PC-9 (cell line): ENCODE measurements at regions not wholly inside any gene's neighbourhood (a gene's known extent, or its start where the extent isn't known, plus 50 kb on each side); places are given as distances from the start of the nearest gene placed in this dataset.

Experiments
- BruUV-seq: library from RNA; stranded (reverse); fragments of 400-500 nt; replicated peaks from 2 replicates; lab custom pipeline; 2021; lab: Mats Ljungman, UMichigan
- CTCF ChIA-PET: fragments of 300-600 bp; sonication (Branson Sonifier 250); formaldehyde crosslinking; loops from one replicate; lab custom pipeline; 2022; ENCODE audit warnings: antibody characterized with exemption; lab: Charles Lee
- POLR2A ChIA-PET: fragments of 300-600 bp; sonication (Branson Sonifier 250); formaldehyde crosslinking; loops from one replicate; lab custom pipeline; 2022; ENCODE audit warnings: antibody characterized with exemption; ENCODE audit not compliant: unreplicated experiment; lab: Charles Lee
- DNase-seq, 2 experiments: peaks; one replicate each; pipeline versions ENCODE4 v3.0.0 to v3.0.0-alpha.2; 2015 to 2022; ENCODE audit warnings: mixed read lengths in 1 of 2
- H2AFZ ChIP-seq: fragments of 200-600 bp; sonication (generic); 2 replicates; pipeline ENCODE4 v1.8.1; 2017; ENCODE audit warnings: antibody characterized with exemption
- H3F3A ChIP-seq: fragments of 200-600 bp; sonication (generic); 2 replicates; pipeline ENCODE4 v1.8.1; 2017; ENCODE audit warnings: antibody characterized with exemption, mild to moderate bottlenecking, low read depth; ENCODE audit not compliant: insufficient read depth
- H3K27ac ChIP-seq: fragments of 200-600 bp; sonication (generic); 2 replicates; pipeline ENCODE4 v1.6.1; 2016; ENCODE audit warnings: mixed run types
- H3K27me3 ChIP-seq: fragments of 200-600 bp; sonication (generic); 2 replicates; pipeline ENCODE4 v1.6.1; 2016; ENCODE audit warnings: low read depth, mixed run types; ENCODE audit not compliant: insufficient read depth
- H3K36me3 ChIP-seq: fragments of 200-600 bp; sonication (generic); 2 replicates; pipeline ENCODE4 v1.6.1; 2016; ENCODE audit warnings: low read depth, mixed run types
- H3K4me1 ChIP-seq: fragments of 200-600 bp; sonication (generic); replicated peaks from 2 replicates; pipeline ENCODE4 v1.6.1; 2016; ENCODE audit warnings: mixed run types; ENCODE audit not compliant: insufficient read depth
- H3K4me2 ChIP-seq: fragments of 200-600 bp; sonication (generic); 2 replicates; pipeline ENCODE4 v1.6.1; 2017; ENCODE audit warnings: mixed run types
- H3K4me3 ChIP-seq: fragments of 200-600 bp; sonication (generic); 2 replicates; pipeline ENCODE4 v1.6.1; 2016; ENCODE audit warnings: mixed run types
- H3K79me2 ChIP-seq: fragments of 200-600 bp; sonication (generic); 2 replicates; pipeline ENCODE4 v1.6.1; 2017; ENCODE audit warnings: low read depth, mixed run types
- H3K9me2 ChIP-seq: fragments of 200-600 bp; sonication (generic); 2 replicates; pipeline ENCODE4 v1.8.1; 2017; ENCODE audit warnings: mild to moderate bottlenecking; ENCODE audit not compliant: insufficient read depth
- H3K9me3 ChIP-seq: fragments of 200-600 bp; sonication (generic); 2 replicates; pipeline ENCODE4 v1.8.1; 2016; ENCODE audit warnings: low read depth; ENCODE audit not compliant: insufficient read depth
- H4K20me1 ChIP-seq: fragments of 200-600 bp; sonication (generic); 2 replicates; pipeline ENCODE4 v1.8.1; 2017; ENCODE audit not compliant: insufficient read depth
- CTCF ChIP-seq: fragments of 200-600 bp; sonication (generic); conservative IDR thresholded peaks from 2 replicates; pipeline ENCODE4 v1.6.1; 2017; ENCODE audit warnings: mixed run types, antibody characterized with exemption, mild to moderate bottlenecking, moderate library complexity
- EZH2 ChIP-seq: fragments of 200-600 bp; sonication (generic); IDR thresholded peaks from 2 replicates; pipeline ENCODE4 v1.8.0; 2017; ENCODE audit warnings: antibody characterized with exemption, low read depth
- intact Hi-C: fragments of 100-400 bp; cut with micrococcal nuclease; formaldehyde crosslinking; loops from one replicate; pipeline ENCODE4 v1.10.0; 2022; ENCODE audit not compliant: unreplicated experiment

- H3K4me2 ChIP-seq: peak overlapping the region; percentile 29; the same call in 1 of the 2 replicates
- no peaks in the 10 kb centered on the region for H3K79me2 ChIP-seq
- no peaks in the 10 kb centered on the region for H3K36me3 ChIP-seq
- no peaks in the 10 kb centered on the region for H3K9me2 ChIP-seq
- no peaks in the 10 kb centered on the region for H3K9me3 ChIP-seq
- H3K27ac ChIP-seq: peak overlapping the region; percentile 22; the same call in 1 of the 2 replicates
- intact Hi-C loops: loop anchor here (1.0 to 5.0 kb wide), 3 partner anchors 96 to 384 kb away; partner anchors contain the start of gene JUN
- CTCF ChIA-PET: no interaction called here
- no peaks in the 10 kb centered on the region for H3K27me3 ChIP-seq
- peak; percentile 85 for DNase-seq
- TF ChIP-seq EZH2: no peak
- TF ChIP-seq CTCF: no peak
- H3F3A ChIP-seq: peaks cover 6% of the 10 kb centered on the region; the same call in 1 of the 2 replicates
- H2AFZ ChIP-seq: no peak overlapping the region
- H4K20me1 ChIP-seq: no peaks in the 10 kb centered on the region
- no TSS peak for BruUV-seq
- POLR2A ChIA-PET: interaction anchor here (0.5 to 1.0 kb wide), 5 partner anchors 65 to 634 kb away, joined by 3 to 9 read pairs (median 6); partner anchors contain the start of gene JUN
- H3K4me3 ChIP-seq: no peak overlapping the region
- H3K4me1 ChIP-seq: peaks cover 30% of the 10 kb centered on the region
Measured at GRCh38 chr1:59043796-59044195, 253.1 kb upstream of the FGGY start.

GRCh38 chr1:59044535-59045121 lies 252.3 kb upstream of the FGGY start:
- Histone ChIP-seq H3K79me2 (no peaks in the 10 kb centered on the region), H3K4me2 (peak overlapping the region; percentile 29; the same call in 1 of the 2 replicates), H3F3A (peaks cover 6% of the 10 kb centered on the region; the same call in 1 of the 2 replicates), H3K4me3 (no peak overlapping the region), H3K9me2 (no peaks in the 10 kb centered on the region), H3K9me3 (no peaks in the 10 kb centered on the region), H3K27me3 (no peaks in the 10 kb centered on the region), H4K20me1 (no peaks in the 10 kb centered on the region), H3K36me3 (no peaks in the 10 kb centered on the region), H3K27ac (peak overlapping the region; percentile 22; the same call in 1 of the 2 replicates), H2AFZ (no peak overlapping the region), H3K4me1 (peaks cover 30% of the 10 kb centered on the region)
- no TSS peak for BruUV-seq
- intact Hi-C loops: loop anchor here (1.0 to 5.0 kb wide), 3 partner anchors 95 to 383 kb away; partner anchors contain the start of gene JUN
- ChIA-PET CTCF (no interaction called here), POLR2A (no interaction called here)
- TF ChIP-seq CTCF: no peak
- TF ChIP-seq EZH2: no peak
- DNase-seq: no peak

GRCh38 chr1:59045137-59045536 lies 251.8 kb upstream of the FGGY start:
- Histone ChIP-seq H3K27me3 (no peaks in the 10 kb centered on the region), H3K4me1 (peaks cover 30% of the 10 kb centered on the region), H3K79me2 (no peaks in the 10 kb centered on the region), H2AFZ (no peak overlapping the region), H3K4me3 (no peak overlapping the region), H4K20me1 (no peaks in the 10 kb centered on the region), H3K9me2 (no peaks in the 10 kb centered on the region), H3K9me3 (no peaks in the 10 kb centered on the region), H3K36me3 (no peaks in the 10 kb centered on the region), H3K27ac (no peak overlapping the region), H3F3A (peaks cover 6% of the 10 kb centered on the region; the same call in 1 of the 2 replicates), H3K4me2 (no peak overlapping the region)
- no TSS peak for BruUV-seq
- ChIA-PET CTCF (no interaction called here), POLR2A (no interaction called here)
- intact Hi-C loops: no loop called here
- DNase-seq: no peak
- TF ChIP-seq EZH2 (no peak), CTCF (no peak)
